Left lobe of liver (tissue), 2 donors: ENCODE measurements at regions not wholly inside any gene's neighbourhood (a gene's known extent, or its start where the extent isn't known, plus 50 kb on each side); places are given as distances from the start of the nearest gene placed in this dataset.

Experiments used
- ATAC-seq: fragments of 200-7000 bp; cut with Tn5 transposase; one replicate; pipeline ENCODE4 v1.9.1; 2020; ENCODE audit warnings: mild to moderate bottlenecking, moderate library complexity
- DNase-seq: peaks from one replicate; pipeline ENCODE4 v3.0.0-alpha.2; 2020; ENCODE audit warnings: low spot score
- donor health status: DM: no; HTN: no; CAD: no; lungs with moderate emphysema.
- donor health status: DM: no; HTN: yes; CAD: no.

- ATAC-seq (no peak), DNase-seq (no peak)
Observed at GRCh38 chrX:26008691-26009090, 129.5 kb upstream of the MAGEB18 start.

- ATAC-seq (no peak), DNase-seq (no peak)
Observed at GRCh38 chrX:26019386-26019785, 118.8 kb upstream of the MAGEB18 start.

- ATAC-seq, result no peak
- DNase-seq, result no peak
Observed at GRCh38 chrX:26026179-26026578, 112.0 kb upstream of the MAGEB18 start.

DNA sequence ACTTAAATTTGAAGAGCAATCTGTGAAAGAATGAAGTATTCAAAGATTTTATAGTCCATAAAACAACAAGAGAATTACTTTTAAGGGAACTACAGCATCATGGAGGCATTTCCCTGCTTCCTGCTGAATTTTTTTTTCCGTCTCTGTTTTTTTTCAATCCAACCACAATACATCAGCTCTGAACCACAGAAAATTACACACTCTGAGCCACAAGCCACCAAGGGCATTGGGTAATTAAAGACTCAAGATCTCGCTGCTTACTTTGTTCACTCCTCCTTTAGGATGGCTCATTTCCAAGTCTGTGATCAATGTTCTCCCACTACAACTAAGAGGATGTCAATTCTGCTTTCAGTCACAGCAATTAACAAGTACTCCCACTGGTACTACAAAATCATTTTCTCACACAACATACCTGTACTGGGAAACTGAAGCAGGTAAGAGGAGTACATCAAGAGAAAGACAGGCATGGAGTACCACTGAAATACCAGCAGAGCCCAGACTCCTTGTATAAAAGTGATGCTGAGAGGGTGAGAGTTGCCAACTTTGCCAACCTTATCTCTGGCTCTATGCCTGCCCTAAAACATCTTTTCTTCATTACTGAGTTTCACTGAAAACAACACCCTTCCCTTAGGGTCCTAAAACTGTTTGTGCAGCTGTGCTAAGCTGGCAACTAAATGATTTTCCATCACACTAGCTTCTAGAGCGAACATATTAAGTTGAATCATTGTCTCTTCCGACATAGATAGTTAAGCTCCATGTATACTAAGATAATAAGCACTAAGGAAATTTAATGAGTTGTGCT lies 105.8 kb upstream of the MAGEB18 start:
- no peak for DNase-seq

DNA sequence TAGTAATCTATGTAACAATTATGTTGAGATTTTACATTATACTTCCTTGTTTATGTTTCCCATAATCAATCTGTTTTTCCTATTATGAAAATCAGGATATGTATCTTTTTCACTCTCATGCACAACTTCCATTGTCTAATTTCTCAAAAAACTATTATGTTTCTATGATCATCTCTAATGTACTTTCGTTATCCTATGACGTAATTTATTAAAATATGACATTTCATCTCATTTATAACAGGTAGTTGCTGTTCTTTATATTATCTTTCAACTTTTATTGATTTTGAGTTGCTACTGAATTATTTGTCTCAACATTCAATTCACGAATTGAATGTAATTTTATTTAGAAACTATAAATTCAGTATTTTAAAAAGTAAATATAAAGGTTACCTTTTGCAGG lies 100.8 kb upstream of the MAGEB18 start:
- DNase-seq, result no peak
- ATAC-seq, result no peak

More for the DNA sequence above, 105.8 kb upstream of the MAGEB18 start:
- no peak for ATAC-seq

DNA sequence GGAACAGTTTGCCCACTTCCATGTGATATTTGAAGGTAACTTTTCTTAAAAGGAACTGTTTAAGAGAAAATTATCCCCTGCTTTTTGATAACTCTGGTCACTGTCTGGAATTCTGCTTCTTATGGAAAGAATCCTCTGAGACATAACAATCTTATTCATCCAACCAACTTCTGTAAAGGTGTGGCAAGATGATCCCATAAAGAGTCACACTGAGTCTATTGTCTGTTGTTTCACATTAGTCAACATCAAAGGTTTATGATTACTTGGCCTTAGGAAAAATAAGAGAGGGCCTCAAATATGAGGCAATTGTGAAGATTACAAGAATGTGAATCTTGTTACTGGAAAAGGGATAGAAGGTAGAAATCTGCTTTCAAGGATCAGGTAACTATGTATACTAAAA lies 88.0 kb upstream of the MAGEB18 start:
- DNase-seq (no peak), ATAC-seq (no peak)

DNA sequence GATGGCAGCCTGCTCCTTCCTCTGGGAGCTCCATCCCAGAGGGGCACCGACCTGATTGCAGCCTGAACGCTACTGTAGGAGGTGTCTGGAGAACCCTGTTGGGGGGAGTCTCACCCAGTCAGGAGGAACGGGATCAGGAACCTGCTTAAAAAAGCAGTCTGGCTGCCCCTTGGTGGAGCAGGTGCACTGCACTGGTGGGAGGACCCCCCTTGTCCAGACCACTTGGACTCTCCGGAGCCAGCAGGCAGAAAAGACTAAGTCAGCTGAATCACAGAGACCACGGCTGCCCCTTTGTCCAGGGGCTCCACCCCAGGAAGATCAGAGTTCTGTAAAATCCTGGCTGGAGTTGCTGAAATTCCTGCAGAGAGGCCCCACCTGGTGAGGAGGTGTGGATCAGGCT lies 67.3 kb upstream of the MAGEB18 start:
- no peak for ATAC-seq
- DNase-seq, result no peak

DNA sequence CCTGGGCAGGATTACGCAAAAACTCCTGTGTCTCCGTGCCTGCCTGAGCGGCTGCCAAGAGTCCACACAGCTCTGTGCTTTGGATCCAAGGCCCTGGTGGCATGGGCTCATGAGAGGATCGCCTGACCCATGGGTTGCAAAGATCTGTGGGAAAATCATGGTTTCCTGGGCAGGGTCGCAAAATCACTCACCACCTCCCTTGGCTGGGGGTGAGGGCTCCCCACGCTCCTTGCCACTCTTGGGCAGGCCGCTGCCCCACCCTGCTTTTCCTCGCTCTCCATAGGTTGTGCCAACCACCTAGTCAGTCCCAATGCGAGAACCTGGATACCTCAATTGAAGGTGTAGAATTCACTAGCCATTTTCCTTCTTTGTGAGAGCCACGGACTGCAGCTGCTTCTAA lies 66.5 kb upstream of the MAGEB18 start:
- no peak for DNase-seq

GRCh38 chrX:26083093-26083492 lies 55.0 kb upstream of the MAGEB18 start:
- DNase-seq, result no peak

More for the DNA sequence above, 66.5 kb upstream of the MAGEB18 start:
- ATAC-seq, result no peak

More at GRCh38 chrX:26083093-26083492, 55.0 kb upstream of the MAGEB18 start:
- ATAC-seq, result no peak
